HL-60 (cell line): ENCODE measurements at regions not wholly inside any gene's neighbourhood (a gene's known extent, or its start where the extent isn't known, plus 50 kb on each side); places are given as distances from the start of the nearest gene placed in this dataset.

Experiments used
- DNase-seq, 2 experiments: peaks; one replicate each; pipeline ENCODE4 v3.0.0-alpha.2; 2010 to 2020; ENCODE audit warnings: low read depth in 1 of 2, low spot score in 1 of 2
- H3K27ac ChIP-seq: fragments of 250-450 bp; sonication (Bioruptor Pico); replicated peaks from 2 replicates; pipeline ENCODE4 v1.5.1; 2020; ENCODE audit warnings: mild to moderate bottlenecking, moderate library complexity
- H3K27me3 ChIP-seq: fragments of 250-450 bp; sonication (Bioruptor Pico); 2 replicates; pipeline ENCODE4 v1.5.1; 2021; ENCODE audit warnings: mild to moderate bottlenecking, moderate library complexity; ENCODE audit not compliant: insufficient read depth, poor library complexity, severe bottlenecking
- H3K4me3 ChIP-seq: replicated peaks from 2 replicates; pipeline ENCODE4 v1.5.1; 2011; ENCODE audit warnings: mild to moderate bottlenecking, control low read depth, low read length; ENCODE audit not compliant: insufficient read depth
- CTCF ChIP-seq: IDR thresholded peaks from one replicate; pipeline ENCODE4 v1.5.1; 2011; ENCODE audit warnings: low read length, control low read depth, inconsistent platforms; ENCODE audit not compliant: insufficient read depth
- GABPA ChIP-seq: IDR thresholded peaks from 2 replicates; pipeline ENCODE4 v1.6.1; 2012; ENCODE audit warnings: low read depth
- POLR2AphosphoS5 ChIP-seq: IDR thresholded peaks from 2 replicates; pipeline ENCODE4 v1.6.1; 2012; ENCODE audit warnings: low read depth
- REST ChIP-seq: IDR thresholded peaks from 2 replicates; pipeline ENCODE4 v1.6.1; 2012; ENCODE audit warnings: low read depth; ENCODE audit not compliant: insufficient replicate concordance
- SPI1 ChIP-seq: IDR thresholded peaks from 2 replicates; pipeline ENCODE4 v1.6.1; 2012; ENCODE audit warnings: low read depth, mild to moderate bottlenecking, borderline replicate concordance

- Histone ChIP-seq H3K27ac (no peak overlapping the region), H3K4me3 (no peak overlapping the region), H3K27me3 (no peaks in the 10 kb centered on the region)
- no peak for TF ChIP-seq REST
- TF ChIP-seq POLR2AphosphoS5, result no peak
- no peak for TF ChIP-seq SPI1
- no peak for TF ChIP-seq GABPA
- TF ChIP-seq CTCF, result no peak
- no peak for DNase-seq
Observed at GRCh38 chr9:88759364-88759763, 224.4 kb downstream of the NXNL2 start.

GRCh38 chr9:88766778-88767503 lies 224.3 kb upstream of the S1PR3 start:
- H3K4me3 ChIP-seq, result no peak overlapping the region
- H3K27me3 ChIP-seq, result no peaks in the 10 kb centered on the region
- TF ChIP-seq GABPA, result no peak
- TF ChIP-seq POLR2AphosphoS5, result no peak
- TF ChIP-seq CTCF, result no peak
- TF ChIP-seq REST, result no peak
- no peak for TF ChIP-seq SPI1
- no peak for DNase-seq
- no peak overlapping the region for H3K27ac ChIP-seq

- no peak for DNase-seq
- Histone ChIP-seq H3K4me3 (no peak overlapping the region), H3K27ac (no peak overlapping the region), H3K27me3 (no peaks in the 10 kb centered on the region)
- TF ChIP-seq GABPA (no peak), POLR2AphosphoS5 (no peak), CTCF (no peak), REST (no peak), SPI1 (no peak)
Observed at GRCh38 chr9:88767504-88767790, 223.8 kb upstream of the S1PR3 start.
